ENCODE measurements at regions not wholly inside any gene's neighbourhood (a gene's known extent, or its start where the extent isn't known, plus 50 kb on each side); places are given as distances from the start of the nearest gene placed in this dataset.

- TF ChIP-seq, protein P1, sequence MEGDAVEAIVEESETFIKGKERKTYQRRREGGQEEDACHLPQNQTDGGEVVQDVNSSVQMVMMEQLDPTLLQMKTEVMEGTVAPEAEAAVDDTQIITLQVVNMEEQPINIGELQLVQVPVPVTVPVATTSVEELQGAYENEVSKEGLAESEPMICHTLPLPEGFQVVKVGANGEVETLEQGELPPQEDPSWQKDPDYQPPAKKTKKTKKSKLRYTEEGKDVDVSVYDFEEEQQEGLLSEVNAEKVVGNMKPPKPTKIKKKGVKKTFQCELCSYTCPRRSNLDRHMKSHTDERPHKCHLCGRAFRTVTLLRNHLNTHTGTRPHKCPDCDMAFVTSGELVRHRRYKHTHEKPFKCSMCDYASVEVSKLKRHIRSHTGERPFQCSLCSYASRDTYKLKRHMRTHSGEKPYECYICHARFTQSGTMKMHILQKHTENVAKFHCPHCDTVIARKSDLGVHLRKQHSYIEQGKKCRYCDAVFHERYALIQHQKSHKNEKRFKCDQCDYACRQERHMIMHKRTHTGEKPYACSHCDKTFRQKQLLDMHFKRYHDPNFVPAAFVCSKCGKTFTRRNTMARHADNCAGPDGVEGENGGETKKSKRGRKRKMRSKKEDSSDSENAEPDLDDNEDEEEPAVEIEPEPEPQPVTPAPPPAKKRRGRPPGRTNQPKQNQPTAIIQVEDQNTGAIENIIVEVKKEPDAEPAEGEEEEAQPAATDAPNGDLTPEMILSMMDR (IDR thresholded peaks at IDR 0.05), result no peak
- TF ChIP-seq POLR2AphosphoS5 (IDR thresholded peaks at IDR 0.05) (no peak), POLR2A (IDR thresholded peaks at IDR 0.05) (no peak)
These were observed 124.4 kb upstream of the ABCA1 start for GRCh38 chr9:105052346-105052745.

Data from suprapubic skin (tissue), 4 donors.